A673 (cell line): ENCODE measurements at regions not wholly inside any gene's neighbourhood (a gene's known extent, or its start where the extent isn't known, plus 50 kb on each side); places are given as distances from the start of the nearest gene placed in this dataset.

ENCODE experiments used
- EZH2 ChIP-seq: fragments of 200-600 bp; sonication (generic); IDR thresholded peaks from 2 replicates; pipeline ENCODE4 v1.6.1; 2017; ENCODE audit warnings: borderline replicate concordance, low read depth, mild to moderate bottlenecking, mixed read lengths, antibody characterized with exemption, low read length; ENCODE audit not compliant: poor library complexity, severe bottlenecking
- TF ChIP-seq, protein P1 (sequence below): fragments of 300-800, 200-600 bp; sonication (generic); conservative IDR thresholded peaks from 2 replicates; pipeline ENCODE4 v1.5.1; 2017; ENCODE audit warnings: low read depth, mild to moderate bottlenecking, antibody characterized with exemption, low read length, moderate library complexity, mixed read lengths

DNA sequence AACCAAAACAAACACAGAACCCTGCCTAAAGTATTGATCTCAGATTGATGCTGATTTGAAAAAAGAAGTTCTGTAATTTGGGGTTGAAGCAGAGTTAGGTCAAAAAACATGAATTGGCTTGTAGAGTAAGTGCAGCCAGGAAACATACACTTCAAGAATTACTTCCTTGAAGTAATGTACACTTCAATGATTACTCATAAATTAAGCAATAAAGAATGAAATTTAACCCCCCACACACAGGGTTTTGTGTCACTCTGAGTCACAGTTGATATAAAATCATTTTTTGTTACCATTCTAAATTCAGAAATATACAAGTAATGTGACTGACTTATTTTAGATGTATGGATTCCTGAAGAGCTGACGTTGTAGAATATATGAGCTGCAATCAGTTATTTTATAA, 622.2 kb downstream of the POM121L12 start:
- TF ChIP-seq, protein P1, sequence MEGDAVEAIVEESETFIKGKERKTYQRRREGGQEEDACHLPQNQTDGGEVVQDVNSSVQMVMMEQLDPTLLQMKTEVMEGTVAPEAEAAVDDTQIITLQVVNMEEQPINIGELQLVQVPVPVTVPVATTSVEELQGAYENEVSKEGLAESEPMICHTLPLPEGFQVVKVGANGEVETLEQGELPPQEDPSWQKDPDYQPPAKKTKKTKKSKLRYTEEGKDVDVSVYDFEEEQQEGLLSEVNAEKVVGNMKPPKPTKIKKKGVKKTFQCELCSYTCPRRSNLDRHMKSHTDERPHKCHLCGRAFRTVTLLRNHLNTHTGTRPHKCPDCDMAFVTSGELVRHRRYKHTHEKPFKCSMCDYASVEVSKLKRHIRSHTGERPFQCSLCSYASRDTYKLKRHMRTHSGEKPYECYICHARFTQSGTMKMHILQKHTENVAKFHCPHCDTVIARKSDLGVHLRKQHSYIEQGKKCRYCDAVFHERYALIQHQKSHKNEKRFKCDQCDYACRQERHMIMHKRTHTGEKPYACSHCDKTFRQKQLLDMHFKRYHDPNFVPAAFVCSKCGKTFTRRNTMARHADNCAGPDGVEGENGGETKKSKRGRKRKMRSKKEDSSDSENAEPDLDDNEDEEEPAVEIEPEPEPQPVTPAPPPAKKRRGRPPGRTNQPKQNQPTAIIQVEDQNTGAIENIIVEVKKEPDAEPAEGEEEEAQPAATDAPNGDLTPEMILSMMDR: no peak
- no peak for TF ChIP-seq EZH2
